SH-SY5Y (cell line): ENCODE measurements at regions not wholly inside any gene's neighbourhood (a gene's known extent, or its start where the extent isn't known, plus 50 kb on each side); places are given as distances from the start of the nearest gene placed in this dataset.

Experiments
- GATA2 ChIP-seq: IDR thresholded peaks from 2 replicates; pipeline ENCODE4 v1.6.1; 2011; ENCODE audit warnings: mild to moderate bottlenecking, low read depth, low read length
- GATA3 ChIP-seq: IDR thresholded peaks from 2 replicates; pipeline ENCODE4 v1.6.1; 2011; ENCODE audit warnings: low read depth, mild to moderate bottlenecking, low read length, moderate library complexity

- TF ChIP-seq GATA3 (no peak), GATA2 (no peak)
Observed at GRCh38 chr13:82323101-82323500, 1559.2 kb downstream of the SLITRK1 start.
